Fibroblast of pulmonary artery (primary cell): ENCODE measurements at regions not wholly inside any gene's neighbourhood (a gene's known extent, or its start where the extent isn't known, plus 50 kb on each side); places are given as distances from the start of the nearest gene placed in this dataset.
A peak's percentile ranks its signal among the peaks of the same experiment; 100 is the strongest.

ENCODE experiments used
- DNase-seq: peaks from one replicate; pipeline ENCODE4 v3.0.0-alpha.2; 2010; ENCODE audit warnings: low read depth
- H3K4me3 ChIP-seq: replicated peaks from 2 replicates; pipeline ENCODE4 v1.5.1; 2011; ENCODE audit warnings: low read depth, mild to moderate bottlenecking, control low read depth, low read length, moderate library complexity
- CTCF ChIP-seq: IDR thresholded peaks from 2 replicates; pipeline ENCODE4 v1.5.1; 2011; ENCODE audit warnings: mild to moderate bottlenecking, control low read depth, low read length, inconsistent platforms; ENCODE audit errors: missing control alignments

GRCh38 chr6:81565071-81565470 is 187.4 kb downstream of the TENT5A start:
- DNase-seq, result peak; percentile 23

GRCh38 chr6:81564470-81565068 is 187.9 kb downstream of the TENT5A start:
- no peak for TF ChIP-seq CTCF
- DNase-seq, result no peak
- no peak overlapping the region for H3K4me3 ChIP-seq

More at GRCh38 chr6:81565071-81565470, 187.4 kb downstream of the TENT5A start:
- no peak for TF ChIP-seq CTCF
- no peak overlapping the region for H3K4me3 ChIP-seq

GRCh38 chr6:81562169-81562568 is 190.3 kb downstream of the TENT5A start:
- H3K4me3 ChIP-seq, result no peak overlapping the region
- peak; percentile 73 for DNase-seq
- TF ChIP-seq CTCF, result no peak

GRCh38 chr6:81561731-81562130 is 190.8 kb downstream of the TENT5A start:
- TF ChIP-seq CTCF, result no peak
- no peak overlapping the region for H3K4me3 ChIP-seq
- DNase-seq, result no peak

GRCh38 chr6:81561071-81561564 is 191.4 kb downstream of the TENT5A start:
- H3K4me3 ChIP-seq, result no peak overlapping the region
- DNase-seq, result no peak
- TF ChIP-seq CTCF, result no peak

GRCh38 chr6:81557811-81558210 is 194.7 kb downstream of the TENT5A start:
- H3K4me3 ChIP-seq, result no peak overlapping the region
- DNase-seq, result no peak
- no peak for TF ChIP-seq CTCF

- no peak overlapping the region for H3K4me3 ChIP-seq
- TF ChIP-seq CTCF, result no peak
- no peak for DNase-seq
Measured at GRCh38 chr6:81556551-81556950, 195.9 kb downstream of the TENT5A start.
